ENCODE measurements at regions not wholly inside any gene's neighbourhood (a gene's known extent, or its start where the extent isn't known, plus 50 kb on each side); places are given as distances from the start of the nearest gene placed in this dataset.

DNA sequence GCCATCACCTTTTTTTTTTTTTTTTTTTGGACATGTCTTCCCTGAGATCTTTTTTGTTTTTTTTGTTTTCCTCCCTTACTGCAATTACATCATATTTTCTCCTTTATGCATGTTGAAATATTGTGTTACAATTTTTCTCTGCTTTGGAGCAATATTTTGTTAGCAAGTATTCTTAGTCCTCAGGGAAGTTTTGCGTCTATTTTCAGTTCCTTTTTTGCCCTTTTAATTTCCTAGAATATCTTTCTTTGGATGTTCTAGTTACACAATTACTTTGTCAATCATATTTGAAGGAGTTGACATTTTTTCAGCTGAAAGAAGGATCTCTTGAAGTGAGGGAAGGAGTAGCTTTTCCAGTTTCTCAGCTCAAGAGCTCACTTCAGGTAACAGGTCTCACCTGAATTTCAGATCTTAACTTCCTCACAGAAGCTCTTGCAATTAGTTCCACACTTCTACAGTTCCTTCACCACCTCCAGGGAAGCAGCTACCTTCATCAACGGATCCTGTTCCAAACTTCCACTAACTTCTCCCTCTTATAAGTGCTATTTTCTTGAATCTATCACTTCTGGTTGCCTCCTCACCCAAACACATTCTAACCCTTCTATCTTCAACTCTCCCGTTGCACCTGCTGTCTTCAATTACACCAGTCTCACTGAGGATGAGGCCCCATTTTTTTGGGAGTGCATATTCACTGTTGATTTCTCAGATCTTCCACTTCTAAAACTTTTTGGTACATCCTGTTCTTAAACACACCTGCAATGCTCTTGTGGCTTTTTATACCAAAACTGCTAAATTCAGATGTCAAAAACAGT lies 57.8 kb upstream of the CPOX start:
- Histone ChIP-seq H3K9ac (no peak overlapping the region), H3K9me3 (ENCODE audit: low read depth) (no peaks in the 10 kb centered on the region), H3K4me3 (no peak overlapping the region), H4K20me1 (ENCODE audit: low read depth) (no peaks in the 10 kb centered on the region), H3F3A (ENCODE audit: low read depth) (no peaks in the 10 kb centered on the region), H3K27me3 (no peaks in the 10 kb centered on the region), H3K27ac (no peak overlapping the region), H3K4me2 (no peak overlapping the region), H3K79me2 (ENCODE audit: low read depth) (no peaks in the 10 kb centered on the region), H3K36me3 (no peaks in the 10 kb centered on the region), H3K4me1 (no peaks in the 10 kb centered on the region), H2AFZ (replicated peaks) (no peak overlapping the region)
- no peak for DNase-seq (ENCODE audit: low spot score)
- H3K27me3 Mint-ChIP-seq (ENCODE audit: insufficient read depth, low read depth) = no peaks in the 10 kb centered on the region
- H3K9me3 Mint-ChIP-seq = no peaks in the 10 kb centered on the region
- no peak overlapping the region for H3K4me3 Mint-ChIP-seq
- H3K27ac Mint-ChIP-seq = no peak overlapping the region
- no peaks in the 10 kb centered on the region for H3K4me1 Mint-ChIP-seq
- no peak for TF ChIP-seq EZH2 (IDR thresholded peaks at IDR 0.05)
- TF ChIP-seq EZH2phosphoT487 (IDR thresholded peaks at IDR 0.05) = no peak
- TF ChIP-seq, protein P1, sequence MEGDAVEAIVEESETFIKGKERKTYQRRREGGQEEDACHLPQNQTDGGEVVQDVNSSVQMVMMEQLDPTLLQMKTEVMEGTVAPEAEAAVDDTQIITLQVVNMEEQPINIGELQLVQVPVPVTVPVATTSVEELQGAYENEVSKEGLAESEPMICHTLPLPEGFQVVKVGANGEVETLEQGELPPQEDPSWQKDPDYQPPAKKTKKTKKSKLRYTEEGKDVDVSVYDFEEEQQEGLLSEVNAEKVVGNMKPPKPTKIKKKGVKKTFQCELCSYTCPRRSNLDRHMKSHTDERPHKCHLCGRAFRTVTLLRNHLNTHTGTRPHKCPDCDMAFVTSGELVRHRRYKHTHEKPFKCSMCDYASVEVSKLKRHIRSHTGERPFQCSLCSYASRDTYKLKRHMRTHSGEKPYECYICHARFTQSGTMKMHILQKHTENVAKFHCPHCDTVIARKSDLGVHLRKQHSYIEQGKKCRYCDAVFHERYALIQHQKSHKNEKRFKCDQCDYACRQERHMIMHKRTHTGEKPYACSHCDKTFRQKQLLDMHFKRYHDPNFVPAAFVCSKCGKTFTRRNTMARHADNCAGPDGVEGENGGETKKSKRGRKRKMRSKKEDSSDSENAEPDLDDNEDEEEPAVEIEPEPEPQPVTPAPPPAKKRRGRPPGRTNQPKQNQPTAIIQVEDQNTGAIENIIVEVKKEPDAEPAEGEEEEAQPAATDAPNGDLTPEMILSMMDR (IDR thresholded peaks at IDR 0.05) = no peak
- no peaks in the 10 kb centered on the region for H3K36me3 Mint-ChIP-seq

DNA sequence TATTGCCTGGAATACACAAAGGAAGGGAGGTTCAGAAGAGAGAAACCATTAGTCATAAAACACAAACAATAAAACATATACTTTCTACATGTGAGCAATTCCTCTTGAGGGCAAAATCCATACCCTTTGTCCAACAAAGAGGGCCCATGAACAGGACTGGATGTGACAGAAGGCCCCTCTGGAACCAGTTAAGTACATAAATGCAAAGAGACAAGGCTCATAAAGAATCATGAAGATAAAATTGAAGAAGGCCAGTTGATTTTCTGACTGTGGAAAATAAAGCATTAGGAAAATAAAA lies 58.3 kb upstream of the CPOX start:
- Mint-ChIP-seq H3K36me3 (no peaks in the 10 kb centered on the region), H3K27me3 (ENCODE audit: insufficient read depth, low read depth) (no peaks in the 10 kb centered on the region), H3K9me3 (no peaks in the 10 kb centered on the region), H3K4me1 (no peaks in the 10 kb centered on the region), H3K4me3 (no peak overlapping the region), H3K27ac (no peak overlapping the region)
- DNase-seq (ENCODE audit: low spot score) = no peak
- Histone ChIP-seq H3K9ac (no peak overlapping the region), H3K27me3 (peaks cover under 1% of the 10 kb centered on the region), H2AFZ (replicated peaks) (no peak overlapping the region), H3K4me1 (no peaks in the 10 kb centered on the region), H3K4me2 (no peak overlapping the region), H3K27ac (no peak overlapping the region), H4K20me1 (ENCODE audit: low read depth) (no peaks in the 10 kb centered on the region), H3K79me2 (ENCODE audit: low read depth) (no peaks in the 10 kb centered on the region), H3F3A (ENCODE audit: low read depth) (no peaks in the 10 kb centered on the region), H3K9me3 (ENCODE audit: low read depth) (no peaks in the 10 kb centered on the region), H3K4me3 (no peak overlapping the region), H3K36me3 (no peaks in the 10 kb centered on the region)
- TF ChIP-seq, protein P1 (IDR thresholded peaks at IDR 0.05) = no peak
- TF ChIP-seq EZH2phosphoT487 (IDR thresholded peaks at IDR 0.05) (no peak), EZH2 (IDR thresholded peaks at IDR 0.05) (no peak)

DNA sequence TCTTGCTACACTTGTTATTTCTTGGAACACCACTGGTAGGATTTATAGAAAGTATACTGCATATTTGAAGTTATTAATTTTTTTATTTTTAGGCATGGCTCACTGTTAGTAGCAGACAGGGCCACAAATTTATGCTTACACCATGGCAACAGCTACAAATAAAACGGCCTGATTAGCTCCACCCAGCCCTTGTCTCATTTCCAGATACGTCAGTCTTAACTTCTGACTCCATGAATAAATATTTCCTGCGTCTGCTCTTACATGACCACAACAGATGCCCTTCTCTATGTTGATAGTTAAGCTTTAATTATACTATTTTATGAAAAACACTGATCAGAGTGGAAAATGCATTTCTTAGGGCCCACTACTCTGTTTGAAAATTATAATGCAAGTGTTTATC lies 62.3 kb upstream of the CPOX start:
- Histone ChIP-seq H3K79me2 (ENCODE audit: low read depth) (no peaks in the 10 kb centered on the region), H3K27me3 (peaks cover 25% of the 10 kb centered on the region), H3K9ac (no peak overlapping the region), H2AFZ (replicated peaks) (no peak overlapping the region), H3K4me3 (no peak overlapping the region), H3K4me1 (no peaks in the 10 kb centered on the region), H3K9me3 (ENCODE audit: low read depth) (no peaks in the 10 kb centered on the region), H3K4me2 (no peak overlapping the region), H3K27ac (no peak overlapping the region), H3F3A (ENCODE audit: low read depth) (no peaks in the 10 kb centered on the region), H4K20me1 (ENCODE audit: low read depth) (no peaks in the 10 kb centered on the region), H3K36me3 (no peaks in the 10 kb centered on the region)
- H3K9me3 Mint-ChIP-seq = no peaks in the 10 kb centered on the region
- H3K36me3 Mint-ChIP-seq = no peaks in the 10 kb centered on the region
- no peak for DNase-seq (ENCODE audit: low spot score)
- H3K4me1 Mint-ChIP-seq = no peaks in the 10 kb centered on the region
- no peak overlapping the region for H3K27ac Mint-ChIP-seq
- no peaks in the 10 kb centered on the region for H3K27me3 Mint-ChIP-seq (ENCODE audit: insufficient read depth, low read depth)
- no peak for TF ChIP-seq EZH2 (IDR thresholded peaks at IDR 0.05)
- TF ChIP-seq, protein P1 (IDR thresholded peaks at IDR 0.05) = no peak
- no peak for TF ChIP-seq EZH2phosphoT487 (IDR thresholded peaks at IDR 0.05)
- H3K4me3 Mint-ChIP-seq = no peak overlapping the region
